T-helper 2 cell treated with Interferon-gamma antibody and Interleukin-4, amounts not matched to agents 5 μg/mL and 100 μg/mL, for 36 hours (primary cell): ENCODE measurements at regions not wholly inside any gene's neighbourhood (a gene's known extent, or its start where the extent isn't known, plus 50 kb on each side); places are given as distances from the start of the nearest gene placed in this dataset.

Source experiments
- DNase-seq: peaks from one replicate; pipeline ENCODE4 v3.0.0; 2021; ENCODE audit warnings: low spot score
- H3K27ac Mint-ChIP-seq: one replicate; pipeline ENCODE4 v1.8.0; 2021; ENCODE audit warnings: mild to moderate bottlenecking, mixed read lengths
- H3K27me3 Mint-ChIP-seq: one replicate; pipeline ENCODE4 v1.8.0; 2021; ENCODE audit warnings: low read depth, mixed read lengths
- H3K36me3 Mint-ChIP-seq: one replicate; pipeline ENCODE4 v1.8.0; 2021; ENCODE audit warnings: low read depth, mixed read lengths
- H3K4me1 Mint-ChIP-seq: one replicate; pipeline ENCODE4 v1.8.0; 2021; ENCODE audit warnings: low read depth, mixed read lengths
- H3K4me3 Mint-ChIP-seq: one replicate; pipeline ENCODE4 v1.8.0; 2022; ENCODE audit warnings: mild to moderate bottlenecking, moderate library complexity, mixed read lengths
- H3K9me3 Mint-ChIP-seq: one replicate; pipeline ENCODE4 v1.8.0; 2021; ENCODE audit warnings: mixed read lengths

- Mint-ChIP-seq H3K27ac (peak overlapping the region; percentile 56), H3K4me1 (peaks cover 27% of the 10 kb centered on the region), H3K36me3 (no peaks in the 10 kb centered on the region), H3K27me3 (no peaks in the 10 kb centered on the region), H3K4me3 (peak overlapping the region; percentile 55), H3K9me3 (no peaks in the 10 kb centered on the region)
- no peak for DNase-seq
These were observed 216.0 kb downstream of the GJA1 start for GRCh38 chr6:121651420-121651819.

DNA sequence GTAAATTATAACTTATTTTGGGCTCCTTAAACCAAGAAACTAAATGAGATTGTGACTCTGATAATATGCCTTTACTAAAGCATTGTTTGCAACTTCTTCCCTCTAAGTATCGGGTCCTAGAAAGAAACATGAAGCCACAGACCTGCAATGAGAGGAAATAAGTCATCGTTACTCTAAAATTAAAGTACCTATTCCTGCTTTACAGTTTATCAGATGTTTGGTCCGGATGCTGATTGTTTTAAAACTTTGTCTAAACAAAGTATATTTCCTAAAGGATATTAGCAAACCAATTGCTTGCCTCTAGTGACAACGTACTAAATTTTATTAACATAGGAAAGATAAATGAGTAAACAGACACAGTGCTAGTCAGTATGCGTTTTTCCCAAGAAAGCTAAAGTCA, 216.8 kb downstream of the GJA1 start:
- Mint-ChIP-seq H3K4me1 (peaks cover 27% of the 10 kb centered on the region), H3K36me3 (no peaks in the 10 kb centered on the region), H3K27ac (peak overlapping the region; percentile 46), H3K4me3 (peak overlapping the region; percentile 55), H3K27me3 (no peaks in the 10 kb centered on the region), H3K9me3 (no peaks in the 10 kb centered on the region)
- DNase-seq, result no peak

DNA sequence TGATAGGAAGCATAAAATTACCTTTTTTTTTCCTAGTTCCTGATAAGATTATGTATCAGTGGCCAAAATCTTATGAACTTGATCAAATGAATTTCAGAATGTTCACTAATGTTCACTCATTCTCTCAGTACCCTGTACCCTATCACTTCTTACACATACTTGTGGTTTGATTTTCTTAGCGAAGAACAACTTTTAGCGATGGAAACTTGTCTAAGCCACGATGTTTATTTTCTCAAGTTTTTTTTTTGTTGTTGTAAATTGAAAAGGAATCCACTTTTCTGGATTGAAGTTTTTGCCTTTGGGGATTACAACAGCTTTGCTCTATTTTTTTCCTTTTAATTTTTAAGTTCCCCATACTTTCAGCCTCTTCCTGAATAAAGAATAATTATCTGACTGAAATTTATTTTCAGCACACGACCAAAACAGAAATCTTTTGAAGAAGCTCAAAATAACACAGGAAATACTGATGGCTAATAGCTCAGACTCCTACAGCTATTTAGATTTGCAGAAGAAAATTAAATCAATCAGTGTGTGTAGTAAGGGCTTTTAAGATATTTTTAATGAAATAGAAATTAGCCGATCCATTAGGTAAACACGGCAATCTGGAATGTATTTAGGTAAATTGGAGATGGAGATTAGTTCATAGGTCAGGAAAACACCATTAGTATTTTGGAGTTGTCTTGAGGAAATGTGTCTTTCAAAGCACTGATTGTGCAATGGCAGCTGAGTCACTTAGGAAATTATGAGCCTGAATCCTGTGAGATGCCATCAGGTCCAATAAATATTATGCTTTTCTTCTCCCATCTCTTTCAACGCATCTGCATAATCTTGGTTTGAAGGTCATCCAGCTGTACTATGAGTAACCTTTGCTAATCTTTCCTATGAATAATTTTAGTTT, 217.5 kb downstream of the GJA1 start:
- Mint-ChIP-seq H3K27ac (no peak overlapping the region), H3K4me3 (peak overlapping the region; percentile 55), H3K27me3 (no peaks in the 10 kb centered on the region), H3K9me3 (no peaks in the 10 kb centered on the region), H3K36me3 (no peaks in the 10 kb centered on the region), H3K4me1 (peaks cover 25% of the 10 kb centered on the region)
- DNase-seq, result no peak

- H3K9me3 Mint-ChIP-seq, result no peaks in the 10 kb centered on the region
- H3K4me1 Mint-ChIP-seq, result peaks cover 25% of the 10 kb centered on the region
- no peak overlapping the region for H3K4me3 Mint-ChIP-seq
- no peaks in the 10 kb centered on the region for H3K36me3 Mint-ChIP-seq
- no peaks in the 10 kb centered on the region for H3K27me3 Mint-ChIP-seq
- DNase-seq, result no peak
- no peak overlapping the region for H3K27ac Mint-ChIP-seq
These were observed 218.2 kb downstream of the GJA1 start for GRCh38 chr6:121653624-121654008.

GRCh38 chr6:121657972-121658371, 222.5 kb downstream of the GJA1 start:
- Mint-ChIP-seq H3K27me3 (no peaks in the 10 kb centered on the region), H3K9me3 (no peaks in the 10 kb centered on the region), H3K4me1 (peaks cover 3% of the 10 kb centered on the region), H3K27ac (no peak overlapping the region), H3K4me3 (no peak overlapping the region), H3K36me3 (no peaks in the 10 kb centered on the region)
- no peak for DNase-seq

DNA sequence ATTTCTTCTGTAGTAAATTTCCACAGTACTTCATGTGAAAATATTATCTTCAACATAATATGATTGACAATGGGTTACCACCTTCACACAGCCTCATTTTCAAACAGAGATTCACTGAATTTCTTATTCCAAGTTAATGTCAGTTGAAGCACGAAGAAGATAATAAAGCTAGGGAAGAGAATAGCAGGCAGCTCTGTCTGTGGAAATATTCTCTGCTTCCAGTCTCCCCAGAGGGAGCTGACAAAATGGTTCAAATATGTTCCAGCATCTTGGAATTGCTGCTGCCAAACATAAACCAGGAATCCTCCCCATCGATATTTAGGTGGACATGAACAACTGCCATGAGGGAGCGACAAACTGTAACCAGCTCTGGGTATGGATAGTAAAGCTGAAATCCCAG, 224.8 kb downstream of the GJA1 start:
- no peaks in the 10 kb centered on the region for H3K4me1 Mint-ChIP-seq
- no peaks in the 10 kb centered on the region for H3K36me3 Mint-ChIP-seq
- H3K27me3 Mint-ChIP-seq, result no peaks in the 10 kb centered on the region
- peaks cover 5% of the 10 kb centered on the region for H3K9me3 Mint-ChIP-seq
- DNase-seq, result no peak
- no peak overlapping the region for H3K4me3 Mint-ChIP-seq
- H3K27ac Mint-ChIP-seq, result no peak overlapping the region

DNA sequence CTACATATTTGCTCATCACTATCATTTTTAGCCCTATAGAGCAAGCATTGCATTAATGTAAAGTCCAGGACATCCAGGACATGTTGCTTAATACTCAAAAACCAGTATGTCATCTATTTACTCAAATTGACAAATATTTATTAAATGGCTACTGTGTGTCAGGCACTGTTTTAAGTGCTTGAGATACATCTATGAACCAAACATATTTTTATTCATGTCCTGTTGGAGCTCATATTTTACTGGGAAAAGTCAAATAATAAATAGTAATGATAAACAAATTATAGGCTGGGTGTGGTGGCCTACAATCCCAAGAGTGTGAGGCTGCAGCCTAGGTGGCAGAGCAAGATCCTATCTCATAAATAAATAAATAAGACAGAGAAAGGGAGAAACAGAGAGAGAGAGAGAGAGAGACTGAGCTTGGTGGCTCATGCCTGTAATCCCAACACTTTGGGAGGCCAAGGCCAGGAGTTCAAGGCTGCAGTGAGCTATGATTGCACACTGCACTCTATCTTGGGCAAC, 227.9 kb downstream of the GJA1 start:
- Mint-ChIP-seq H3K4me1 (no peaks in the 10 kb centered on the region), H3K4me3 (no peak overlapping the region), H3K9me3 (peaks cover 5% of the 10 kb centered on the region), H3K27me3 (no peaks in the 10 kb centered on the region), H3K27ac (no peak overlapping the region), H3K36me3 (no peaks in the 10 kb centered on the region)
- DNase-seq, result no peak

DNA sequence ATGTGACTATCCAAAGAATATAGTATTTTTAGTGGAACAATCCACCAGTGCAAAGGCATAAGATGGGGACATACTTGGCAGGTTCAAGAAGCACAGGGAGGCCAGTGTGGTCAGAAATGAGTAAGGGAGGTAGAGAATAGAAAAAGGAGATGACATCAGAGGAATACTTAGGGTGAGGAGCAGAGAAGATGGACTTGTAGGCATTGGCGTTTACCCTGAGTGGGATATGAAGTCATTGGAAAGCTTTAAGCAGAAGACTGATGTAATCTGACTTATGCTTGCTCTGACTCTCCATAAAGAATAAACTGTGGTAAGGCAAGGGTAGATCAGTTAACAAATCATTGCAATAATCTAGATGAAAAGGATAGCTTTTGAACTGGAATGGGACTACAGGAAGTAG, 228.7 kb downstream of the GJA1 start:
- H3K4me3 Mint-ChIP-seq, result no peak overlapping the region
- DNase-seq, result no peak

GRCh38 chr6:121666814-121667213, 231.4 kb downstream of the GJA1 start:
- no peak overlapping the region for H3K27ac Mint-ChIP-seq
- no peak for DNase-seq
- peaks cover 5% of the 10 kb centered on the region for H3K9me3 Mint-ChIP-seq
- H3K36me3 Mint-ChIP-seq, result no peaks in the 10 kb centered on the region
- H3K4me3 Mint-ChIP-seq, result no peak overlapping the region
- no peaks in the 10 kb centered on the region for H3K4me1 Mint-ChIP-seq
- H3K27me3 Mint-ChIP-seq, result no peaks in the 10 kb centered on the region

More for the DNA sequence above, 228.7 kb downstream of the GJA1 start:
- Mint-ChIP-seq H3K36me3 (no peaks in the 10 kb centered on the region), H3K4me1 (no peaks in the 10 kb centered on the region), H3K9me3 (peaks cover 5% of the 10 kb centered on the region), H3K27me3 (no peaks in the 10 kb centered on the region), H3K27ac (no peak overlapping the region)

- Mint-ChIP-seq H3K27ac (no peak overlapping the region), H3K36me3 (no peaks in the 10 kb centered on the region), H3K27me3 (no peaks in the 10 kb centered on the region), H3K4me1 (no peaks in the 10 kb centered on the region), H3K9me3 (peaks cover 5% of the 10 kb centered on the region), H3K4me3 (no peak overlapping the region)
- DNase-seq, result no peak
These were observed 232.8 kb downstream of the GJA1 start for GRCh38 chr6:121668259-121668658.

DNA sequence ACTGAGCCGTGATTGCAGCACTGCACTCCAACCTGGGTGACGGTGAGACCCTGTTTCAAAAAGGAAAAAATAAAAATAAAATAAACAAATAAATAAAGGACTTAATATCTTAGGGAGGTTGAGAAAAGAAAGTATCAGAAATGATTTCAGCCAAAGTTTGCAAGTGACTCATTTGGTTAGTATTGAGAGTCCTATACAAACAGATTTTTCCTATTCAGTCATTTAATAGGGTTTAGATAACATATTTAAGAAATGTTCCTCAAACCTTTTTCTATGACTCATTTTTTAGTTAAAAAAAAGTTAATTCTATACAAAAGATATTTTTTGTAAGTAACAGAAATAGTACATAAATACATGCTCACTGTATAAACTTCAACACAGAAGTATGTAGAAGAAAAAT, 235.1 kb downstream of the GJA1 start:
- H3K27ac Mint-ChIP-seq, result no peak overlapping the region
- no peak for DNase-seq
- no peaks in the 10 kb centered on the region for H3K4me1 Mint-ChIP-seq
- no peaks in the 10 kb centered on the region for H3K9me3 Mint-ChIP-seq
- H3K4me3 Mint-ChIP-seq, result no peak overlapping the region
- no peaks in the 10 kb centered on the region for H3K27me3 Mint-ChIP-seq
- H3K36me3 Mint-ChIP-seq, result no peaks in the 10 kb centered on the region

- no peaks in the 10 kb centered on the region for H3K4me1 Mint-ChIP-seq
- no peak for DNase-seq
- H3K27me3 Mint-ChIP-seq, result no peaks in the 10 kb centered on the region
- H3K4me3 Mint-ChIP-seq, result no peak overlapping the region
- no peaks in the 10 kb centered on the region for H3K36me3 Mint-ChIP-seq
- H3K27ac Mint-ChIP-seq, result no peak overlapping the region
- H3K9me3 Mint-ChIP-seq, result peaks cover 3% of the 10 kb centered on the region
These were observed 242.1 kb downstream of the GJA1 start for GRCh38 chr6:121677571-121677970.

GRCh38 chr6:121678245-121678644, 242.8 kb downstream of the GJA1 start:
- no peak for DNase-seq
- Mint-ChIP-seq H3K36me3 (no peaks in the 10 kb centered on the region), H3K4me3 (no peak overlapping the region), H3K27ac (no peak overlapping the region), H3K9me3 (peaks cover 3% of the 10 kb centered on the region), H3K4me1 (no peaks in the 10 kb centered on the region), H3K27me3 (no peaks in the 10 kb centered on the region)

DNA sequence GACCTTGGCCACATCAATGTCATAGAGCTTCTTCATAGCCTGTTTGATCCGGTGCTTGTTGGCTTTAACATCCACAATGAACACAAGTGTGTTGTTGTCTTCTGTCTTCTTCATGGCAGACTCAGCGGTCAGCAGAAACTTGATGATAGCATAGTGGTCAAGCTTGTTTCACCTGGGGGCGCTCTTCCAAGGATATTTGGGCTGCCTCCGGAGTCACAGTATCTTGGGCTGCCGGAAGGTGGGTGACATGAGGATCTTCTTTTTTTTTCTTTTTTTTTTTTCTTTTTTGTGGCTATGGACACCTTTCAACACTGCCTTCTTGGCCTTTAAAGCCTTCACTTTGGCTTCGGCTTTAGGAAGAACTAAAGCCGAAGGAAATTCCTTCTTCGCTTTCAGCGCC, 244.6 kb downstream of the GJA1 start:
- no peak overlapping the region for H3K4me3 Mint-ChIP-seq
- no peaks in the 10 kb centered on the region for H3K27me3 Mint-ChIP-seq
- no peaks in the 10 kb centered on the region for H3K4me1 Mint-ChIP-seq
- no peak for DNase-seq
- no peak overlapping the region for H3K27ac Mint-ChIP-seq
- peaks cover 3% of the 10 kb centered on the region for H3K9me3 Mint-ChIP-seq
- H3K36me3 Mint-ChIP-seq, result no peaks in the 10 kb centered on the region

GRCh38 chr6:121682666-121683065, 247.2 kb downstream of the GJA1 start:
- peaks cover 3% of the 10 kb centered on the region for H3K9me3 Mint-ChIP-seq
- H3K4me1 Mint-ChIP-seq, result no peaks in the 10 kb centered on the region
- no peaks in the 10 kb centered on the region for H3K36me3 Mint-ChIP-seq
- no peak for DNase-seq
- no peak overlapping the region for H3K27ac Mint-ChIP-seq
- no peaks in the 10 kb centered on the region for H3K27me3 Mint-ChIP-seq
- H3K4me3 Mint-ChIP-seq, result no peak overlapping the region
